ENCODE measurements at regions not wholly inside any gene's neighbourhood (a gene's known extent, or its start where the extent isn't known, plus 50 kb on each side); places are given as distances from the start of the nearest gene placed in this dataset.
"Not testable (repeated sequence)": the region's sequence is repeated elsewhere in the genome, so short reads cannot be mapped to it uniquely, and the experiment has no call there.

GRCh38 chr5:136810261-136810801 is 445.0 kb upstream of the TRPC7 start:
- no peak for DNase-seq

GRCh38 chr5:136809382-136809781 is 444.0 kb upstream of the TRPC7 start:
- DNase-seq, result no peak

- no peak for DNase-seq
Observed at GRCh38 chr5:136808756-136809155, 443.4 kb upstream of the TRPC7 start.

- no peak for DNase-seq
Observed at GRCh38 chr5:136805466-136805865, 440.1 kb upstream of the TRPC7 start.

GRCh38 chr5:136802383-136802782 is 437.0 kb upstream of the TRPC7 start:
- no peak for DNase-seq

GRCh38 chr5:136799806-136800372 is 434.5 kb upstream of the TRPC7 start:
- no peak for DNase-seq

- DNase-seq, result no peak
Observed at GRCh38 chr5:136793300-136793699, 428.0 kb upstream of the TRPC7 start.

GRCh38 chr5:136781464-136781863 is 416.1 kb upstream of the TRPC7 start:
- no peak for DNase-seq

- DNase-seq, result peak; percentile 6
Observed at GRCh38 chr5:136780518-136780917, 415.2 kb upstream of the TRPC7 start.

- no peak for DNase-seq
Observed at GRCh38 chr5:136776022-136776927, 410.9 kb upstream of the TRPC7 start.

- DNase-seq, result no peak
Observed at GRCh38 chr5:136772491-136772890, 407.1 kb upstream of the TRPC7 start.

GRCh38 chr5:136769900-136770684 is 404.7 kb upstream of the TRPC7 start:
- DNase-seq, result peak; percentile 85

GRCh38 chr5:136769093-136769492 is 403.7 kb upstream of the TRPC7 start:
- no peak for DNase-seq

GRCh38 chr5:136768457-136768856 is 403.1 kb upstream of the TRPC7 start:
- no peak for DNase-seq

- no peak for DNase-seq
Observed at GRCh38 chr5:136766456-136766855, 401.1 kb upstream of the TRPC7 start.

- no peak for DNase-seq
Observed at GRCh38 chr5:136764601-136765000, 399.3 kb upstream of the TRPC7 start.

- DNase-seq, result no peak
Observed at GRCh38 chr5:136763548-136763947, 398.2 kb upstream of the TRPC7 start.

GRCh38 chr5:136754216-136754615 is 388.9 kb upstream of the TRPC7 start:
- DNase-seq, result no peak

- DNase-seq, result no peak
Observed at GRCh38 chr5:136750224-136750862, 385.0 kb upstream of the TRPC7 start.

- no peak for DNase-seq
Observed at GRCh38 chr5:136749016-136749415, 383.7 kb upstream of the TRPC7 start.

- no peak for DNase-seq
Observed at GRCh38 chr5:136743052-136743451, 377.7 kb upstream of the TRPC7 start.

- no peak for DNase-seq
Observed at GRCh38 chr5:136740228-136740627, 374.9 kb upstream of the TRPC7 start.

GRCh38 chr5:136739271-136739670 is 373.9 kb upstream of the TRPC7 start:
- not testable (repeated sequence) for DNase-seq

All from hematopoietic multipotent progenitor cell treated with erythropoietin and hydrocortisone succinate and interleukin-3 and kit ligand, for 6 days (in vitro differentiated cells).